ENCODE measurements at regions not wholly inside any gene's neighbourhood (a gene's known extent, or its start where the extent isn't known, plus 50 kb on each side); places are given as distances from the start of the nearest gene placed in this dataset.

DNA sequence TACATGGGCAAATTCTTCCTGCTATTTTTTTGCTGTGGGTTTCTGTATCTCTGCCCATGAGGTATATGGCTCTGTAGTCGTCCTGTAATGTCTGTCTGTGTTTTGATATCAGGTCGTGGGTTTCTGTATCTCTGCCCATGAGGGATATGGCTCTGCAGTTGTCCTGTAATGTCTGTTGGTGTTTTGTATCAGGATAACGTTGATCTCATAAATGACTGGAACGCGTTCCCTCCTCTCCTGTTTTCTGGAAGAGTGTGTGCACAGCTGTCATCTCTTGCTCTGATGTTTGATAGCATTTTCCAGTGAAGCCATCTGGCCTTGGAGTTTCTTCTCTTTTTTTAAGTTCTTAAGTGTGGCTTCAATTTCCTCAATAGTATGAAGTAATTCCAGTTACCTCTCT lies 57.2 kb downstream of the SOX1 start:
- peak; percentile 64 for DNase-seq
- no peak overlapping the region for H3K4me3 ChIP-seq (ENCODE audit: low read length)
- peaks cover 6% of the 10 kb centered on the region for H3K4me1 ChIP-seq (ENCODE audit: control insufficient read depth, insufficient read depth, low read length)
- H3K27ac ChIP-seq (ENCODE audit: low read length) = no peak overlapping the region
- 24% methylated on average over 2 of the region's 5 CpGs for WGBS (ENCODE audit: insufficient coverage)
- H3K36me3 ChIP-seq (ENCODE audit: control insufficient read depth, insufficient read depth, low read length) = no peaks in the 10 kb centered on the region
- H3K27me3 ChIP-seq (ENCODE audit: control insufficient read depth, insufficient read depth, low read length) = peaks cover 36% of the 10 kb centered on the region
- no peaks in the 10 kb centered on the region for H3K9me3 ChIP-seq (replicated peaks; ENCODE audit: control insufficient read depth, low read depth, low read length)

DNA sequence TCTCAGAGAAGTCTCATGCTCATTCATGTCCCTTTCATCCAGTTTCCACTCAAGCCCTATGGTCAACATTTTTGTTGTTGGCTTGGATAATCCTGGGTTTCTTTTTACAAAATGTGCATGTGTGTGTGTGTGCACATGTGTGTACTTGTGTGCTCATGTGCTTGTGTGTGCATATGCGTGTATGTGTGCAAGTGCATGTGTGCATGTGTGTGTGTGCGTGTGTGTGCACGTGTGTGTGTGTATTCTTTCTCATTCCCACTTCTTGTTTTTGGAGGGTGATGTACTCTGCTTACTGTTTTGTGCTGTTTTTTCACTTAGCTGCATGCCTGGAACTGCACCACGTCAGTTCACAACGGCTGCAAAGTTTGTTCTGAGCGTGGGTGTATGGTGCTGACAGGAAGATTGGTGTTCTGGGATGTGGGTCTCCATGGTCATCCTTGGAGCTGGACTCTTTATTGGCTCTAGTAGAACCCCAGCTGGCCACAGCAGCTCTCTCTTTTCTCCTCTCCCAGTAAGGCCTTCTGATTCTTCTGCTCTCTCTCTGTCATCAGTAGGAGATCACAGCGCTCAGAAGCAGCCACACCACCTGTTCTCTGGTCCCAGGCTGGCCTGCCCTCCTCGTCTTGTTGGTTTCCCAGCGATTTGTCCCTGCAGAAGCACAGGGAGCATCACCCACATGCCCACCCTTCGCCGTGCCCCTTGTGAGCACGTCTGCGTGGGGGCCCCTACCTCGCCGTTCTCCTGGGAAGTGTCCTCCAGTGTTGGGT lies 60.8 kb downstream of the SOX1 start:
- WGBS (ENCODE audit: insufficient coverage) = 48% methylated on average over 5 of the region's 15 CpGs
- Histone ChIP-seq H3K4me1 (ENCODE audit: control insufficient read depth, insufficient read depth, low read length) (peaks cover 14% of the 10 kb centered on the region), H3K9me3 (replicated peaks; ENCODE audit: control insufficient read depth, low read depth, low read length) (no peaks in the 10 kb centered on the region), H3K36me3 (ENCODE audit: control insufficient read depth, insufficient read depth, low read length) (no peaks in the 10 kb centered on the region), H3K4me3 (ENCODE audit: low read length) (no peak overlapping the region), H3K27me3 (ENCODE audit: control insufficient read depth, insufficient read depth, low read length) (peaks cover 24% of the 10 kb centered on the region), H3K27ac (ENCODE audit: low read length) (no peak overlapping the region)
- peak; percentile 86 for DNase-seq

DNA sequence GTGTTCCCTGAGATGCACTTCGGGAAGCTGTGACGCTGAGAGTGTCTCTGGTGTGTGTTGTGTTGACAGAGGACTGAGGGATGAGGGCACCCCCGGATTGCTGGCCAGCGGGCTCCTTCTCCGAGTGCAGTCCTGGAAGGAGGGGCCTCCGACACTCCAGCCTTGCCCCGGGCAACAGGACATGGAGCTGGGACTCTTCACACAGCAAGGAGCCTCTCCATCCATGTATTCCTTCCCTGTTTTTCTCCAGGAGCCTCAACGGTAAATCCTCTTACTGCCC lies 61.3 kb downstream of the SOX1 start:
- H3K4me1 ChIP-seq (ENCODE audit: control insufficient read depth, insufficient read depth, low read length) = peaks cover 14% of the 10 kb centered on the region
- no peak overlapping the region for H3K27ac ChIP-seq (ENCODE audit: low read length)
- H3K4me3 ChIP-seq (ENCODE audit: low read length) = no peak overlapping the region
- H3K27me3 ChIP-seq (ENCODE audit: control insufficient read depth, insufficient read depth, low read length) = peaks cover 25% of the 10 kb centered on the region
- WGBS (ENCODE audit: insufficient coverage) = 69% methylated on average over 5 of the region's 8 CpGs
- no peaks in the 10 kb centered on the region for H3K36me3 ChIP-seq (ENCODE audit: control insufficient read depth, insufficient read depth, low read length)
- H3K9me3 ChIP-seq (replicated peaks; ENCODE audit: control insufficient read depth, low read depth, low read length) = no peaks in the 10 kb centered on the region
- no peak for DNase-seq

DNA sequence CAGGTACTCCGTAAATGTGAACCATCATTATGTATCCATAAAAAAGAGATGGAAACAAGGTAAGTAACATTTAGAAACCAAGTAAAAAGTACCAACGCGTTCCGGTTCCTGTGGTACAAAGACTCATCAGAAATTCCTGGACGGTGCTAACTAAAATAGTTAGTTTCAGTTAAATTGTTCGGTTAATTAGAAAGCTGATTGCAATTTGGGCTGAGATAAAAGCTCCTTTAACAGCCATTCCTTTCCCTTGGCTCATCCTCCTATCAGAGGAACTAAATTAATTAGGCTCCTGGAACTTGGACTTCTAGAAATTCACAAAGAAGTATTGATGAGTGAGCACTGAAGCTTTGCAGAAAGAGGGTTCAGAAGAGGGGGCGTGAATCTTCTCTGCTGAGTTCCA lies 63.5 kb downstream of the SOX1 start:
- Histone ChIP-seq H3K4me3 (ENCODE audit: low read length) (no peak overlapping the region), H3K27ac (ENCODE audit: low read length) (no peak overlapping the region), H3K27me3 (ENCODE audit: control insufficient read depth, insufficient read depth, low read length) (peaks cover 32% of the 10 kb centered on the region), H3K36me3 (ENCODE audit: control insufficient read depth, insufficient read depth, low read length) (no peaks in the 10 kb centered on the region), H3K4me1 (ENCODE audit: control insufficient read depth, insufficient read depth, low read length) (peaks cover 20% of the 10 kb centered on the region), H3K9me3 (replicated peaks; ENCODE audit: control insufficient read depth, low read depth, low read length) (no peaks in the 10 kb centered on the region)
- 100% methylated on average over 1 of the region's 7 CpGs for WGBS (ENCODE audit: insufficient coverage)
- DNase-seq = no peak

DNA sequence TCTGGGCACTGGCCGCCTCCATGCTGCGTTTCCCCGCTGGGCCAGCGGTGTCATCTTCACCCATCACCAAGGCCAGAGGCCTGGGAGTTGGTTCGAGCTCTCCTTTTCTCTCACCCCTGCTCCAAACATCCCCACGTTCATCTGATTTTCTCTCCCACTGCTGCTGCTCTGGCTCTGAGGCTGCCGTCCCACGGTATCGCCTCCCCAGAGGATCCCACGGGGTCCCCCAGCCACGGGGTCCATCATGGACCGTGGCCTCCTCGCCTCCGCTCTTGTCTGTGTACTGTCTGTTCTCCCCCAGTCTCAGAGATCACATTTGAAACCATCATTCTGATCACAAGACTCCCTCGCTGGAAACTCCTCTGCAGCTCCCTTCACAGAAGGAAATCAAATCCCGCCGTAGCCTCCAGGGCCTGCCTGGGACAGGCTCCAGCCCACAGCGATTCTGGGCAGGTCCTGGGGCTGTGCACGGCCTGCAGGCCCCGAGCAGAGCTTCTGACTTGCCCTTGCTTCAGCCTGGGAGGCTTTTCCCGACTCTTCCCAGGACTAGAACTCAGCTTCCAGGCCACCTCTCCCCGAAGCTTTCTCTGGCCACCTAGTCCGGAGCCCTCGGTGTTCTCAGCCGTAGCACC lies 64.2 kb downstream of the SOX1 start:
- Histone ChIP-seq H3K4me1 (ENCODE audit: control insufficient read depth, insufficient read depth, low read length) (peaks cover 20% of the 10 kb centered on the region), H3K9me3 (replicated peaks; ENCODE audit: control insufficient read depth, low read depth, low read length) (no peaks in the 10 kb centered on the region), H3K27ac (ENCODE audit: low read length) (no peak overlapping the region), H3K27me3 (ENCODE audit: control insufficient read depth, insufficient read depth, low read length) (peaks cover 28% of the 10 kb centered on the region), H3K4me3 (ENCODE audit: low read length) (no peak overlapping the region), H3K36me3 (ENCODE audit: control insufficient read depth, insufficient read depth, low read length) (no peaks in the 10 kb centered on the region)
- peak; percentile 75 for DNase-seq
- 42% methylated on average over 25 of the region's 25 CpGs for WGBS (ENCODE audit: insufficient coverage)

DNA sequence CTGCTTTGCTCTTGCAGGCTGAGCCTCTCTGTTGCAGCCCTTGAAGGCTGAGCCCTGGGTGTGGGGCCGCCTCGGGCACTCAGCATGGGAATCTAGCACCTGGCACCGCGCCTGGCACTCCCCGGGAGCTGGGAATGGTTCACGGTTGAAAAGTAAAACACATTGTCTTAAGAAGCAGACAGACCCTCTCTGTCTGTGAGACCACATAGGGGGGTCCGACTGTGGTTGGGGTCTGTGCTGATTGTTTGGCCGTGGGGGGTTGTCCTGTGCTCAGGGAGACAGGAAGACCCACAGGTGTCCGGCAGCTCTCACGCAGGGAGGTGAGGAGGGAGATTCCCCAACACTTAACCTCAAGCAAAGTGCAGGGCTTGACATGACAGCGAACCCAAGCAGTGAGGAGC lies 64.8 kb downstream of the SOX1 start:
- Histone ChIP-seq H3K9me3 (replicated peaks; ENCODE audit: control insufficient read depth, low read depth, low read length) (no peaks in the 10 kb centered on the region), H3K27ac (ENCODE audit: low read length) (no peak overlapping the region), H3K4me1 (ENCODE audit: control insufficient read depth, insufficient read depth, low read length) (peaks cover 20% of the 10 kb centered on the region), H3K4me3 (ENCODE audit: low read length) (no peak overlapping the region), H3K27me3 (ENCODE audit: control insufficient read depth, insufficient read depth, low read length) (peaks cover 27% of the 10 kb centered on the region), H3K36me3 (ENCODE audit: control insufficient read depth, insufficient read depth, low read length) (no peaks in the 10 kb centered on the region)
- no peak for DNase-seq
- WGBS (ENCODE audit: insufficient coverage) = 65% methylated on average over 11 of the region's 11 CpGs

DNA sequence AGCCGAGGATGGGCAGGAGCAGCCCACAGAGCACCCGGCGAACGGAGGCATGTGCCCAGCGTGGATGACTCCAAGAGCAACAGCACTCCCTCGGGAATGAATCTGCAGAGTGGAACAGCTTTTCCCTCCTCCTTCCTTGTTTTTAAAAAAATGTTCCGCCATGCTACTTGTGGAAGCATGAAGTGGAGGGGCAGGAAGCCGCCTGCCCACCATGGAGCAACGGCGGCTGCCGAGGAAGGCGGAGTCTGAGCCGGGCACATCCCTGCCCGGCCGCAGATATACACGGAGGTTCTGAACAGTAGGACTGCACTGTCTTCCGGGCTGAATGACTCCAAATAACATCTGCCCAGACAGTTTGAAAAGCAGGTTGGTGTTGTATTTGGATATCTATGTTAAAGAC lies 65.2 kb downstream of the SOX1 start:
- Histone ChIP-seq H3K36me3 (ENCODE audit: control insufficient read depth, insufficient read depth, low read length) (no peaks in the 10 kb centered on the region), H3K9me3 (replicated peaks; ENCODE audit: control insufficient read depth, low read depth, low read length) (no peaks in the 10 kb centered on the region), H3K27me3 (ENCODE audit: control insufficient read depth, insufficient read depth, low read length) (peaks cover 29% of the 10 kb centered on the region), H3K27ac (ENCODE audit: low read length) (no peak overlapping the region), H3K4me1 (ENCODE audit: control insufficient read depth, insufficient read depth, low read length) (peaks cover 20% of the 10 kb centered on the region), H3K4me3 (ENCODE audit: low read length) (no peak overlapping the region)
- WGBS (ENCODE audit: insufficient coverage) = 85% methylated on average over 12 of the region's 17 CpGs
- DNase-seq = no peak

DNA sequence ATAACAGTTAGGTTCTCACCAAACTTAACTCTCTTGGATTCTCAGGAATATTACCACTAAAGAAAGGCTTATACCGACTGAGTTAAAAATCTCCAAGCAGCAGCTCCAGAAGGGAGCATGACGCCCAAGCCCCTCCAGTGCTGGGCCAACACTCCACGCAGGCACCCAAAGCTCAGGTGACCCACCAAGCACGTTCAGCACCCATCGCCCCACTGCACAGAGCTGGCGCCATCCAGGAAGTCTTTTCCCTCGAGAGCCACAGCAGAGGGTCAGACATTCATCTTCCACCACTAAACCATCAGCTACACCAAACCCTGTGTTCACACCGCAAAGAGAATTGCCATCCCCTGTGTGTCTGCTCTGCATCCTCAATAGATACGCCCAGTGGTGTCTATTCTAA lies 65.7 kb downstream of the SOX1 start:
- WGBS (ENCODE audit: insufficient coverage) = 89% methylated on average over 9 of the region's 9 CpGs
- H3K9me3 ChIP-seq (replicated peaks; ENCODE audit: control insufficient read depth, low read depth, low read length) = no peaks in the 10 kb centered on the region
- H3K4me1 ChIP-seq (ENCODE audit: control insufficient read depth, insufficient read depth, low read length) = peaks cover 20% of the 10 kb centered on the region
- H3K4me3 ChIP-seq (ENCODE audit: low read length) = no peak overlapping the region
- no peaks in the 10 kb centered on the region for H3K36me3 ChIP-seq (ENCODE audit: control insufficient read depth, insufficient read depth, low read length)
- no peak for DNase-seq
- peaks cover 29% of the 10 kb centered on the region for H3K27me3 ChIP-seq (ENCODE audit: control insufficient read depth, insufficient read depth, low read length)
- no peak overlapping the region for H3K27ac ChIP-seq (ENCODE audit: low read length)

DNA sequence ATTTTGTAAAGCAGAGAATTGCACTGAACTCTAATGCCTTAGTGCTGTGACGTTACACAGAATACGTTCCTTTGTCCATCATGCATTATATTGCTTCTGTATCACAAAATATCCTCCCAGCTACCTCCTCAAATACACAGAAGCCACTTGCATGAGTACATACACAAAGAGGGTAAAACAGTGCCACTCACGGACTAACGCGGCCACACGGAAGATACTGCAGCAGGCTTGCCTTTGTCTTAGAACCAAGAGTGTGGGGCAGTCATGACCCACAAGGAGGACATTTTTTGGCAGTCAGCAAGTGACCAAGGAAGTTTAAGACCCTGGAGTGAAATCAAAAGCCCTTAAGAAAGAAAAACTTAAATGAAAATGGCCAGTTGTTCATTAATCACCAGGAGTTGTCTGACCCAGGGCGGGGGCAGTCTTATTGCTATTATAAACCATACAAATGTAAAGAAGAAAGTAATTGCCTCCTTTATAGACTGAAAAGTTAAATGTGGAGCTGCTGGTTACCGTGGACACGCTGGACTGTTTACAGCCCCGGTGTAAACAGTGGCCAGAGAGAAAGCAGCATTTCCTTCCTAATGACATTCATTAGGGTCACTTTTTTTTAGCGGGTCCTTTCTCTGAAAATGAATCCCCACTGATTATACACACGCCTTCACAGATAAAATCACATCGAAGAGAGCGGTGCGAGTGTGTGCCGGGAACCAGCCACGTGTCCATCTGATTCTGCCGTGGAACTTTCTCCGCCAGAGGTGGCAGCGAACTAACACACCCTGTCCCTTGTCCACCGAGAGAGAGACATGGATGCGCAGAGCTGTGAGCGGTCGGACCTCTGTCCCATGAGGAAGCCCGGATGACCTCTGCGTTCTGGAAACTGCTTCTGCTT lies 66.8 kb downstream of the SOX1 start:
- WGBS (ENCODE audit: insufficient coverage) = 57% methylated on average over 25 of the region's 26 CpGs
- no peaks in the 10 kb centered on the region for H3K9me3 ChIP-seq (replicated peaks; ENCODE audit: control insufficient read depth, low read depth, low read length)
- H3K27me3 ChIP-seq (ENCODE audit: control insufficient read depth, insufficient read depth, low read length) = peaks cover 26% of the 10 kb centered on the region
- no peak overlapping the region for H3K4me3 ChIP-seq (ENCODE audit: low read length)
- DNase-seq = peak; percentile 59
- no peaks in the 10 kb centered on the region for H3K36me3 ChIP-seq (ENCODE audit: control insufficient read depth, insufficient read depth, low read length)
- H3K4me1 ChIP-seq (ENCODE audit: control insufficient read depth, insufficient read depth, low read length) = peaks cover 14% of the 10 kb centered on the region
- no peak overlapping the region for H3K27ac ChIP-seq (ENCODE audit: low read length)

DNA sequence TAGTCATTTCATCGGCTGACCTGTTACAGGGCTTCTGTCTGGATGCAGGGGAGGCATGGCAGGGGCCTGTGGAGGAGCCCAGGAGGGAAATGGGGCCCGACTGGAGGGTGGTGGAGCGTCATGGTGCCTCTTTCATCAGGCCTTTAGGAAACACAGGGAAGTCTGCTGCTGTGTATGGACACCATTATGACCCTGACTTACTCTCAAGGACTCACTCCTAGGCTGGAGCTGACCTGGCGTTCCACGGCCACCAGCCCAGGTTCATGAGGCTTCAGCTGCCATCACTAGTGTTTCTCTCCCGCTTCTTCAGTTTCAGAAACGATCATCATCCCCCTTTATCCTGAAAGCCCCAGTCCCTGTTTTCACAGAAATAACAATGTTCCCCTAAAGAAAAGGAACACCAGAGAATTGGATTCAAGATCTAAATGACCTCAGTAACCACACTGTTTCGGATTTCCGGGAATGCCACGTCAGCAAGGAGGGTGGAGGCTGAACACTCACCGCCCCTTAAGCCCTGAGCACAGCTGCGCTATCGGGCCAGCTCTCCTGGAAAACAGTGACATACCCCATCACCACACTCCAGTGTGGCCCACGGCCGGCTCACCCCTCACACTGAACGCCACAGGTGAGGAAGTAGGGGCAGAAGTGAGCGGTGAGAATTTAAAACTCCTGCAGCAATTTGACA lies 67.6 kb downstream of the SOX1 start:
- no peak overlapping the region for H3K27ac ChIP-seq (ENCODE audit: low read length)
- H3K9me3 ChIP-seq (replicated peaks; ENCODE audit: control insufficient read depth, low read depth, low read length) = no peaks in the 10 kb centered on the region
- H3K36me3 ChIP-seq (ENCODE audit: control insufficient read depth, insufficient read depth, low read length) = no peaks in the 10 kb centered on the region
- peaks cover 14% of the 10 kb centered on the region for H3K4me1 ChIP-seq (ENCODE audit: control insufficient read depth, insufficient read depth, low read length)
- no peak overlapping the region for H3K4me3 ChIP-seq (ENCODE audit: low read length)
- DNase-seq = peak; percentile 36
- WGBS (ENCODE audit: insufficient coverage) = 67% methylated on average over 11 of the region's 17 CpGs
- peaks cover 26% of the 10 kb centered on the region for H3K27me3 ChIP-seq (ENCODE audit: control insufficient read depth, insufficient read depth, low read length)
